ENCODE measurements at regions not wholly inside any gene's neighbourhood (a gene's known extent, or its start where the extent isn't known, plus 50 kb on each side); places are given as distances from the start of the nearest gene placed in this dataset.

GRCh38 chr10:124239696-124240095 lies 146.3 kb upstream of the CHST15 start:
- no peak for DNase-seq (ENCODE audit: missing footprints)
- no peak for ATAC-seq
- intact Hi-C loops (cut with DNase I), result no loop called here

DNA sequence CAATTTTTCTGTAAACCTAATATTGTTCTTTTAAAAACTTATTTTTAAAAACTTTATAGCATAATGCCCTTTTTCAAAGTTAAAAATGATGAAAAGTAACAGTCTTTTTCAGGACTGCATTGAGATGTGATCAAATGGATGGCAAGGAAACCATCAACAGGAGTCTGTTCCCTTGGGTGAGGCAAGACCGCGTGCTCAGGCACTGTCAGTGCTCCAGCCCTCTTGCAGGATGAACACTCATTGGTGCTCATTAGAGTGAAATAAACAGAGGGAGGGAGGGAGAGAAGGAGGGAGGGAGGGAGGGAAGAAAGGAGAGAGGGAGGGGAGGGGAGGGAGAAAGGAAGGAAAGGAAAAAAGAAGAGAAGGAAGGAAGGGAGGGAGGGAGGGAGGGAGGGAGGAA lies 145.7 kb upstream of the CHST15 start:
- DNase-seq (ENCODE audit: missing footprints), result no peak
- no peak for ATAC-seq
- intact Hi-C loops (cut with DNase I), result no loop called here

GRCh38 chr10:124238367-124238766 lies 145.0 kb upstream of the CHST15 start:
- intact Hi-C loops (cut with DNase I), result no loop called here
- no peak for ATAC-seq
- DNase-seq (ENCODE audit: missing footprints), result no peak

DNA sequence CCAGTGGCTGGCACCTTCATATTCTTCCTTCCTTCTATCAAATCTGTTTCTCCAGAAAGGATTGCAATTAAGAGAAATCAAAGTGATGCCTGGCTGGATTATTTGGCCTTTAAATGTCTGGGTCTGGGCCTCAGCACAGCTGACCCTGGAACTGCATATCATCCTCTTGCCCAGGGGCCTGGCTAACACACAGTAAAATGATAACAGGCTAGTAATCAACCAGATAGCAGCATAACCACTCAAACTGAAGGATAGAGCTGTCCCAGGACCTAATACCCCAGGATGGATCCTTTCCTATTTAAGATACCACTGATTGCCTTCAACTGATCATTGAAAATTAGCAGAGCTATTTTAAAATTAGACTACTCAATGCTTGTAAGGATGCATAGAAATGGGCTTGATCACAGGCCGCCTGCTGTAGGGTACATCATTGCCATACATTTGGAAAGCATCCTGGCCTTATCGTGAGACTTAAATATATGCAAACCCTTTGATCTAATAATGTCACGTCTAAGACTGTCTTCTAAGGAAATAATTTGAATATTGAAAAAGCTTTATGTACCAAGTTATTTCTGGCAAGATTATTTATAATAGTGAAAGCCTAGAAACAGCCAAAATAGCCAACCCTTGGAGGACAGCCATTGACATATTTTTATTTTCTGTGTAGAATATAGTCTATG lies 144.0 kb upstream of the CHST15 start:
- DNase-seq (ENCODE audit: missing footprints), result no peak
- no peak for ATAC-seq

DNA sequence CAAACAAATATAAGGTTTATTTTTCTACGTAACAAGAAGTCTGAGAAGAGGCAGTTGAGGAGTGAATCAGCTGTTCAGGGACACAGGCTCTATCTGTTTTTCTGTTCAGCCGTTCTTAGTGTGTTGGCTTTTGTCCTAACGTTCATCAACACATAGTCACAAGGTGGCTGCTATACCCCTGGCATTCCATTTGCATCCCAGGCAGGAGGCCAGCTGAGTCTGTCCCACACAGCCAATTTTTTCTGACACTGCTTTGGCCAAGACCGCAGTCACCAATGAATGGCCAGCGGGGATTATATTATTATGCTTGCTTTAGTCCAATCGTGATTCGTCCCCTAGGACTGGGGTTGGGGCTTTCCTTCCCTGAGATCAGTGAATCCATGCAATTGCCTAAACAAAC lies 143.4 kb upstream of the CHST15 start:
- ATAC-seq (peak; percentile 60), DNase-seq (ENCODE audit: missing footprints) (no peak)
- intact Hi-C loops (cut with DNase I), result no loop called here

More for the DNA sequence above, 144.0 kb upstream of the CHST15 start:
- intact Hi-C loops (cut with DNase I), result no loop called here

DNA sequence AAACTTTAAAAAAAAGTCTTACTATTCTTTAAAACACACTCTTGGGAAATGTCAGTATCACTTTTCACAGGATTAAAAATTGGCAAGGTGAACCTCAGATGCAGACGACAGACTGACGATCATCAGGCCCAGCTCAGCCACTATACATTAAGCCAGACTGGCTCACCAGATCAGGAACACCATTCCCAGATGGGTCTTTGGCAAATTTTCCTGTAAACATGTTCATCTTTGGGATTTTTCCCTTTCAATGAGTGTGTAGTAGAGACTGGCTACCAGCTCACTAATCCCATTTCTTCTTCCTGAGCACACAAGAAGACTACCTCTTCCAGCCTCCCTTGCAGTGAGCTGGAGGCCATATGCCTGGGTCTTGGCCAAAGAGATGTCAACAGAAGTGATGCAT lies 142.7 kb upstream of the CHST15 start:
- ATAC-seq (no peak), DNase-seq (ENCODE audit: missing footprints) (no peak)
- intact Hi-C loops (cut with DNase I), result no loop called here

GRCh38 chr10:124235232-124235631 lies 141.8 kb upstream of the CHST15 start:
- intact Hi-C loops (cut with DNase I), result no loop called here
- ATAC-seq, result no peak

GRCh38 chr10:124233546-124234138 lies 140.2 kb upstream of the CHST15 start:
- intact Hi-C loops (cut with DNase I), result no loop called here
- ATAC-seq (peak; percentile 18), DNase-seq (ENCODE audit: missing footprints) (no peak)

More at GRCh38 chr10:124235232-124235631, 141.8 kb upstream of the CHST15 start:
- no peak for DNase-seq (ENCODE audit: missing footprints)

GRCh38 chr10:124232686-124233545 lies 139.5 kb upstream of the CHST15 start:
- intact Hi-C loops (cut with DNase I), result no loop called here
- DNase-seq (ENCODE audit: missing footprints), result no peak
- ATAC-seq, result no peak

DNA sequence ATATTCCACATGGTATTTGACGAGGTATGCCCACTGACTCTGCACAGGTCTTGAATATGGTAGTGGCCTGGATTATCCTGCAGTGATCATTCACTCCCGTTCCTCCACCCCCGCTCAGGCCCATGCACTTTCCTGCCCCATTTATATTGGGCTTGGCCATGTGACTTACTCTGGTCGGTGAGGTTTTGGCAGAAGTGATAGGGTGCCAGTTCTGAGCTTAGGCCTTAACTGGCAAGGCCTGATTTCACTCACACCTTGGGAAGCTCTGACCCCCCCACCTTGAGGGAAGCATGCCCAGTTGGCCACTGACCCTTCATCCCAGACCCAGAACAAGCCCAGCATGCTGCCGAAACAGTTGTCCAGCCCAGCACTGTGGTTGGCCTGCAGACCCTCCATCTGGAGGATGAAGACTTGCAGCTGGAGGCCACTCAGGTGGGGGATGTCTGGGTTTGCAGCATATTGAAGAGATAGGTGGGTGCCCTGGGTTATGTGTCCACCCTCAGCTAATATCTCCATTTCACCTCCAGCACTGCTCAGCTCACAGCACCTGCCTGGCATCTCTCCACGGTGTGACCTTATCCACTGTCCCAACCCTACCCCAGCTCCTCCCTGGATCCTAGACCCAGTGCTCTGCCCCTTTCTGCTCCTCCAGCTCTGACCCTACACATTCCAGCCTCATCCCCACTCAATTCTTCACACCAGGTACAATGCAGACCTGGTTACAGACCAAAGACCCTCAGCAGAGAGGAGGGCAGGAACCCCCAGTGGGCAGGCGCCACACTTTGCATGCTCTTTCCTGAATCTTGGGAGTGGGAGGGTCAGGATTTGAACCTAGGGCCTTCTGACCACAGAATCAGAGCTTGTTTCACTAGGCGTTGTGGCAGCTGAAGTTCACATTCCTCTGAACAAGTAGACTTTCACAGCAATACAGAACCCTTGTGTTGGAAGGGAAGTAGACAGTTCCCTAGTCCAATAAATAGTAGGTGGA lies 138.1 kb upstream of the CHST15 start:
- DNase-seq (ENCODE audit: missing footprints), result no peak
- no peak for ATAC-seq
- intact Hi-C loops (cut with DNase I), result no loop called here

GRCh38 chr10:124230635-124231167 lies 137.3 kb upstream of the CHST15 start:
- intact Hi-C loops (cut with DNase I), result no loop called here
- ATAC-seq (no peak), DNase-seq (ENCODE audit: missing footprints) (no peak)

DNA sequence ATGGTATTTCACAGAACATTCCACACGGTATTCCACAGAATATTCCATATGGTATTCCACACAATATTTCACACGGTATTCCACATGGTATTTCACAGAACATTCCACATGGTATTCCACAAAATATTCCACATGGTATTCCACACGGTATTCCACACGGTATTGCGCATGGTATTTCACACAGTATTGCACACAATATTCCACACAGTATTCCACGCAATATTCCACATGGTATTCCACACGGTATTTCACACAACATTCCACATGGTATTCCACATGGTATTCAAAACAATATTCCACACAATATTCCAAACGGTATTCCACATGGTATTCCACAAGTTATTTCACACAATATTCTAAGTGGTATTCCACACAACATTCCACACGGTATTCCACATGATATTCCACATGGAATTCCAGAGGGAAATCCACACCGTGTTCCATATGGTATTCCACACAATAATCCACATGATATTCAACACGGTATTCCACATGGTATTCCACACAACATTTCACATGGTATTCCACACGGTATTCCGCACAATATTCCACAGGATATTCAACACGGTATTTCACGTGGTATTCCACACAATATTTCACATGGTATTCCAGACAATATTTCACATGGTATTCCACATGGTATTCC lies 136.7 kb upstream of the CHST15 start:
- DNase-seq (ENCODE audit: missing footprints) (no peak), ATAC-seq (no peak)
- intact Hi-C loops (cut with DNase I), result no loop called here

DNA sequence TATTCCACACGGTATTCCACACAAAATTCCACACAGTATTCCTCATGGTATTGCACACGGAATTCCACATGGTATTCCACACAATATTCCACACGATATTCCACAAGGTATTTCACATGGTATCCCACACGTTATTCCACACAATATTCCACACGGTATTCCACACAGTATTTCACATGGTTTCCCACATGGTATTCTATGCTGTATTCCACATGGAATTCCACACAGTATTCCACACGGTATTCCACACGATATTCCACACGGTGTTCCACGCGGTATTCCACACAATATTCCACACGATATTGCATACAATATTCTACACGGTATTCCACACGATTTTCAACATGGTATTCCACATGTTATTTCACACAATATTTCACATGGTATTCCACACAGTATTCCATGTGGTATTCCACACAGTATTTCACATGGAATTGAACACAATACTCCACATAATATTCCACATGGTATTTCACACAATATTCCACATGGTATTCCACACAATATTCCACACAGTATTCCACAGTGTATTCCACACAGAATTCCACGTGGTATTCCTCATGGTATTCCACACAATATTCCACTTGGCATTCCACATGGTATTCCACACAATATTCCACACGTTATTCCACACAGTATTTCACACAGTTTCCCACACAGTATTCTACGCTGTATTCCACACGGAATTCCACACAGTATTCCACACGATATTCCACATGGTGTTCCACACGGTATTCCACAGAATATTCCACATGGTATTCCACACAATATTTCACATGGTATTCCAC lies 136.0 kb upstream of the CHST15 start:
- ATAC-seq (no peak), DNase-seq (ENCODE audit: missing footprints) (no peak)
- intact Hi-C loops (cut with DNase I), result no loop called here

DNA sequence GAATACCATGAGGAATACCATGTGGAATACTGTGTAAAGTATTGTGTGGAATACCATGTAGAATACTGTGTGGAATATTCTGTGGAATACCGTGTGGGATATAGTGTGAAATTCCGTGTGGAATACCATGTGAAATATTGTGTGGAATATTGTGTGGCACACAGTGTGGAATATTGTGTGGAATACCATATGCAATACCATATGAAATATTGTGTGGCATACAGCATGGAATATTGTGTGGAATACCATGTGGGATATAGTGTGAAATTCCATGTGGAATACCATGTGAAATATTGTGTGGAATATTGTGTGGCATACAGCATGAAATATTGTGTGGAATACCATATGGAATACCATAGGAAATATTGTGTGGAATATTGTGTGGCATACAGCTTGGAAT lies 135.1 kb upstream of the CHST15 start:
- ATAC-seq, result no peak
- intact Hi-C loops (cut with DNase I), result no loop called here
- DNase-seq (ENCODE audit: missing footprints), result no peak

DNA sequence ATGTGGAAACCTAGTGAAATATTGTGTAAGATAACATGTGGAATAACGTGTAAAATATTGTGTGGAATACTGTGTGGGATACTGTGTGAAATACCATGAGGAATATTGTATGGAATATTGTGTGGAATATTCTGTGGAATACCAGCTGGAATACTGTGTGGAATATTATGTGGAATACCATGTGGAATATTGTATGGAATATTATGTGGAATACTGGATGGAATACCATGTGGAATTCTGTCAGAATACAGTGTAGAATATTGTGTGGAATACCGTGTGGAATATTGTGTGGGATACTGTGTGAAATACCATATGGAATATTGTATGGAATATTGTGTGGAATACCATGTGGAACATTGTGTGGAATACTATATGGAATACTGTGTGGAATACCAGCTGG lies 134.6 kb upstream of the CHST15 start:
- no peak for ATAC-seq
- intact Hi-C loops (cut with DNase I), result no loop called here
- DNase-seq (ENCODE audit: missing footprints), result no peak

DNA sequence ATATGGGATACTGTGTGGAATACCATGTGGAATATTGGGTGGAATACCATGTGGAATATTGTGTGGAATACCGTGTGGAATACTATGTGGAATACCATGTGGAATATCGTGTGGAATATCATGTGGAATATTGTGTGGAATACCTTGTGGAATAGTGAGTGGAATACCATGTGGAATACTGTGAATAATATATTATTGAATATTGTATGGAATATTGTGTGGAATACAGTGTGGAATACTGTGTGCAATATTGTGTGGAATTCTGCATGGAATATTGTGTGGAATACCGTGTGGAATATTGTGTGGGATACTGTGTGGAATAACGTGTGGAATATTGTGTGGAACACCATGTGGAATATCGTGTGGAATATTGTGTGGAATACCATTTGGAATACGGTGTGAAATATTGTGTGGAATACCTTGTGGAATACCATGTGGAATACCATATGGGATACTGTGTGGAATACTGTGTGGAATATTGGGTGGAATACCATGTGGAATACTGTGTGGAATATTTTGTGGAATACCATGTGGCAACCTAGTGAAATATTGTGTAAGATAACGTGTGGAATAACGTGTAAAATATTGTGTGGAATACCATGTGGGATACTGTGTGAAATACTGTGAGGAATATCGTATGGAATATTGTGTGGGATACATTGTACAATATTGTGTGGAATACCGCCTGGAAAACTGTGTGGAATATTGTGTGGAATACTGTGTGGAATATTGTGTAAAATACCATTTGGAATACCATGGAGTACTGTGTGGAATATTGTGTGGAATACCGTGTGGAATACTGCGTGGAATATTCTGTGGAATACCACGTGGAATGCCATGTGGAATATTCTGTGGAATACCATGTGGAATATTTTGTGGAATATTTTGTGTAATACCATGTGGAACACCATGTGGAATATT lies 133.9 kb upstream of the CHST15 start:
- DNase-seq (ENCODE audit: missing footprints), result no peak
- intact Hi-C loops (cut with DNase I), result no loop called here
- no peak for ATAC-seq
